ENCODE measurements at regions not wholly inside any gene's neighbourhood (a gene's known extent, or its start where the extent isn't known, plus 50 kb on each side); places are given as distances from the start of the nearest gene placed in this dataset.
"Not testable (repeated sequence)": the region's sequence is repeated elsewhere in the genome, so short reads cannot be mapped to it uniquely, and the experiment has no call there.

GRCh38 chr2:134040626-134041172 is 213.2 kb upstream of the MGAT5 start:
- not testable (repeated sequence) for TF ChIP-seq SUZ12 (IDR thresholded peaks at IDR 0.05); ZNF384 (IDR thresholded peaks at IDR 0.05); LEF1 (IDR thresholded peaks at IDR 0.05; ENCODE audit: borderline replicate concordance); BHLHE40 (IDR thresholded peaks at IDR 0.05; ENCODE audit: borderline replicate concordance); ARNT (IDR thresholded peaks at IDR 0.05); SP1 (IDR thresholded peaks at IDR 0.05); FOXA1 (IDR thresholded peaks at IDR 0.05); PKNOX1 (IDR thresholded peaks at IDR 0.05)
